GM04503 (cell line): ENCODE measurements at regions not wholly inside any gene's neighbourhood (a gene's known extent, or its start where the extent isn't known, plus 50 kb on each side); places are given as distances from the start of the nearest gene placed in this dataset.

Experiments
- DNase-seq: peaks from one replicate; pipeline ENCODE4 v3.0.0-alpha.2; 2012; ENCODE audit warnings: low read depth

GRCh38 chr1:168631671-168632400 lies 55.4 kb downstream of the XCL1 start:
- DNase-seq = no peak

- no peak for DNase-seq
Observed at GRCh38 chr1:168634951-168635532, 58.6 kb downstream of the XCL1 start.

GRCh38 chr1:168636200-168636599 lies 59.8 kb downstream of the XCL1 start:
- no peak for DNase-seq

GRCh38 chr1:168636642-168637111 lies 60.3 kb downstream of the XCL1 start:
- DNase-seq = peak; percentile 53

GRCh38 chr1:168637350-168637991 lies 61.1 kb downstream of the XCL1 start:
- no peak for DNase-seq

- DNase-seq = no peak
Observed at GRCh38 chr1:168638884-168639283, 62.5 kb downstream of the XCL1 start.

GRCh38 chr1:168640182-168640581 lies 63.8 kb downstream of the XCL1 start:
- DNase-seq = no peak

GRCh38 chr1:168640836-168641235 lies 64.4 kb downstream of the XCL1 start:
- no peak for DNase-seq

- no peak for DNase-seq
Observed at GRCh38 chr1:168643152-168643551, 66.7 kb downstream of the XCL1 start.
